KG1 (cell line): ENCODE measurements at regions not wholly inside any gene's neighbourhood (a gene's known extent, or its start where the extent isn't known, plus 50 kb on each side); places are given as distances from the start of the nearest gene placed in this dataset.

Source experiments
- DNase-seq: peaks from one replicate; lab custom pipeline; 2025; lab: John Stamatoyannopoulos, UW

DNA sequence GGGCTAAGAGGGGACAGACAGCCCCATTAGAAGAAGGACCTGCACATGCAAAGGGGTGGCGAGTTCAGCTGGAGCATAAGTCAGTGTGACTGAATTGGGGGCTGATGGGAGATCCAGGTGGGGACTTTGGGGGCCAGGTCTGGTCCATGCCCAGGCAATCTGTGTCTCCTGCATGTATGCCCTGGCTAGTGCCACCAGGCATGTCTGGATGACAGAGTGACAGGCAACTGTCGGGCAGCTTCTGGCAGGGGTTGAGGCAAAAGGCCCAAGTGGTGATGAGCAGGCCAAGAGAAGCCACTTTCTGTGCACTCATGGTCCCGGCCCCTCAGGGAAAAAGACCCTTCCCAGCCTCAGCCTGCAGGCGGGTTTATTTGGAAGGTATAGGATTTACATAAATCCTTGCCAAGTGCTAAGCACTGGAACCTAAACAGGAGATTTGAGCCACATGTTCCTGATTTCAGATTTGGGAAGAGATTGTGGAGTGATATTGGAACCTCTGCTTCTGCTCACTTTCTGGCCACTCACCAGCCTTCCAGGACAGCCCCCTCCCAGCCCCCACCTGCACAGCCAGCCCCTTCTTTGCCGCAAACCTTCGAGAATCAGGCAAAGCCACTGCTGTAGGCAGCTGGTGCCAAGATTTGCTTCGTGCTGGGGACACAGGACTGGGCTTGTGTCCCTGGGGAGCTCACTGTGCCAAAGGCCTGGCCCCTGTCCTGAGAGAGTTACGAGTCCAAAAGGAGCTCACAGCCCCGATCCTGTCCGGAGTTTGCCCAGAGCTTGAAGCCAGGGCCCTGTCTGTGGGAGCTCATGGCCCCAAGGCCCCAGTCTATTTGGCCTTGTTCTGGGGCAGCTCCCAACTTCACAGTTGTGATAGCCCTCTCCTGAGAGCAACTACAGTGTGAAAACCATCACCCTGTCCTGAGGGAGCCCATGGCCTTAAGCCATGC is 232.5 kb upstream of the RTL1 start:
- DNase-seq = no peak

- DNase-seq = no peak
Observed at GRCh38 chr14:101137234-101137633, 233.7 kb upstream of the RTL1 start.

DNA sequence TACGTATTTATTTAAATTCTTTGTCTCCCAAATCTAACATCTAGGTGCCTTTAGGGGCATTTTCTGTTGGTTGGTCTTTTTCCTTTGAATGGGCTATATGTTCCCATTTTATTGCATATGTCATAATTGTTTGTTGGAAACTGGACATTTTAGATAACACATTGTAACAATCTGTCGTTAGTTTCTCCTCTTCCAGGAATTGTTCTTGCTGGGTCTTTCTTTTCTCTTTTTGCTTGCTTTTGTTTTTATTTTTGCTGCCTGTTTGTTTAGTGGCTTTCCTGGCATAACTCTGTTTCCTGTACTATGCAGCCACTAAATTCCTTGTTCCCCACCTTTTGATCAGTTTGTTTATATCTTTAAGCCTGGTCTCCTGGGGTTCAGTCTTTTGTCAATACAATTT is 244.3 kb upstream of the RTL1 start:
- DNase-seq = no peak

DNA sequence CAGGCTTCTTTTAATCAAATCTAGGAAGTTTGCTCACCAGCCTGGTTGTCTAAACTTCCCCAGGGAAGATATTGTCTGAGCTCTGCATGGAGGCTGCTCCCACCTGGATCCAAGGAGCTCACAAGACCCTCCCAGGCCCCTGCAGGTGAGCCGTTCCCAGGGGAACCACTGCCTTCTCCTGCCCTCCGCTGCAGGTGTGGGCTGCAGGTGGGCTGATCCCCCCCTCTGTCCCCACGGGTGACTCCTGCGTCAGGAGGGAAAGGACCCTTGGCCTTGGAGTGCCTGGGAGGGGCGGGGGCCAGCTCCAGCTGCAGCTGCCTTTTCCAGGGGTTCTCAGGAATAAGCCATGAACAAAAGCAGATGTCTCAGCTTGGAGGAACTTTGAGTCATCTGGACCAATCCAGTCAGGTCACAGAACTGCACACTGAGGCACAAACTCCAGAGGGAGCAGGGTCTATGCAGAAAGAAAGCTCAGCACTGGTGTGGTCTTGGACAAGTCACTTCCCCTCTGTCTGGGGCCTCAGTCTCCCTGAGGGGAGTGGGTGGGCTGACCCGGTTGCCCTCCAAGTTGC is 246.6 kb upstream of the RTL1 start:
- no peak for DNase-seq

GRCh38 chr14:101151226-101151926 is 247.9 kb upstream of the RTL1 start:
- no peak for DNase-seq

DNA sequence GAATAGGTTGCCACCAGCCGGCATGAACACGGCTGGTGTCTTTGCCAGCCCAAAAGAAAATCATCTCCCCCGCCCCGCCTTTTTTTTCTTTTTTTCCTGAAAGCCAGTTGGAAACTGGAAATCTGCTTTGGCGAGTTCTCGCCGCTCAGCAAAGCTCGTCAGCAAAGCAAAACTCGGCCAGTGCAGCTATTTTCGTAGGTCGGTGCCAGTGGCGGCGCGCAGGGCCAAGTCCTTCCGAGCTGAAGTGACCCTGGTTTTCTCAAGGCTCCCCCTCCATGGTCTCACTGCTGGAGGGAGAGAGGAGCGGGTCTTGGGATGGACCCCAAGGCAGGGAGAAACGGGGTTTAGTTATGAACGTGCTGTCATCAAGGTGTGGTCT is 248.4 kb upstream of the RTL1 start:
- no peak for DNase-seq

GRCh38 chr14:101152855-101153254 is 249.3 kb upstream of the RTL1 start:
- no peak for DNase-seq

- no peak for DNase-seq
Observed at GRCh38 chr14:101153691-101154090, 250.2 kb upstream of the RTL1 start.

DNA sequence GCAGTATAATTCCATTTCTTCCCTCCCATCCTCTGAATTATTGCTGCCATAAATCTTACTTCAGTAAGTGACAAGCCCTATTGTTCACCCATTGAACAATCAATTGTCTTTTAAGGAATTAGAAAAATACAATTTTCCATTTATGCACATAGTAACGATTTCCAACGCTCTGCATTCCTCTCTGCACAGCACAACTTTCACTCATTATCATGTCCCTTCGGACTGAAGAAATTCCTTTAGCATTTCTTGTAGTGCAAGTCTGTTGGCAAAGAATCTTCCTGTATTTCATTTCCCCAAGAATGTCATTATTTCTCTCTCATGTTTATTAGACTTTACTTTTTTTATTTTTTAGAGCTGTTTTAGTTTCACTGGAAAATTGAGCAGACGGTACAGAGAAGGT is 252.1 kb upstream of the RTL1 start:
- DNase-seq = no peak

DNA sequence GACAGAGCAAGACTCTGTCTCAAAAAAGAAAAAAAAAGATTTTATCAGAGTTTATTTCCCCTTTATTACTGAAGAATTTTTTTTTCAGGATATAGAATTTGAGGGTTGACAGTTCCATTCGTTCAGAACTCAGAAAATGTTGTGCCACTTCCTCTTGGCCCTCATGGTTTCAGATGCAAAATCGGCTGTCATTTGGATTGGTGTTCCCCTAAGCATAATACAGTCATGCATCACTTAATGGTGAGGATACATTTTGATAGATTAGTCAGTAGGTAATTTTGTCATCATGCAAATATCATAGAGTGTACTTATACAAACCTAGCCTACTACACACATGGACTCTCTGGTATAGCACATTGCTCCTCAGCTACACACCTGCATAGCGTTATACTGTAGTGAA is 263.9 kb upstream of the RTL1 start:
- no peak for DNase-seq

DNA sequence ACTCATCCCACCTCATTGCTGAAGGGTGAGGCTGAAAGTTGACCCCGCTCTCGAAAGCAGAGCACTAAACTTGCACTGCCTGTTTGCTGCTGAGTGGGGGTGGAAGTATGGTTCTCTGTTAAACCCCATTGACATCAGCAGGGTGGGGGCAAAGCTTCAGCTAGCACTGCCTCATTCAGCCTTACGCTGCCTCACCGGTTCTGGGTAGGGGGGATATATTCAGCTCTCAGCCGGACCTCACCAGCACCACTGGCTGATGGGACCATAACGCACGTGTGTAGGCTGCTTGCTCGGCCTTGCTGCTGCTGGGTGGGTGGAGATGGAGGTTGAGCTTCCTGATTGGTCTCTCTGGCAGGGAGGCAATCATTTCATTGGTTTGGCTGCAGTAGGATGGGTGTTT is 265.7 kb upstream of the RTL1 start:
- DNase-seq = no peak

DNA sequence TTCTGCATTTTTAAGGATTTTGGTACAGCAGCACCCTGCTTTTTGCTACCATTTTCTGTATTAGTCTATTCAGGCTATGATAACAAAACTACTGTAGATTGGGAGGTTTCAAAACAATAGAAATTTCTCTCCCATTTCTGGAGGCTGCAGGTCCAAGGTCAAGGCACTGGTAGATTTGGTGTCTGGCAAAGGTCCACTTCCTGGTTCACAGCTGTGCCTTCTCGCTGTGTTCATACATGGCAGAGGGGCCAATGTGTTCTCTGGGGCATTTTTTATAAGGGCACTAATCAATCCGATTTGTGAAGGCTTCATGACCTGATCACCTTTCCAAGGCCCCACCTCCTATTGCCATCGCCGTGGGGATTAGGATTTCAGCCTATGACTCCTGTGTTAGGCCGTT is 268.1 kb upstream of the RTL1 start:
- DNase-seq = no peak

- no peak for DNase-seq
Observed at GRCh38 chr14:101173698-101174521, 270.4 kb upstream of the RTL1 start.

DNA sequence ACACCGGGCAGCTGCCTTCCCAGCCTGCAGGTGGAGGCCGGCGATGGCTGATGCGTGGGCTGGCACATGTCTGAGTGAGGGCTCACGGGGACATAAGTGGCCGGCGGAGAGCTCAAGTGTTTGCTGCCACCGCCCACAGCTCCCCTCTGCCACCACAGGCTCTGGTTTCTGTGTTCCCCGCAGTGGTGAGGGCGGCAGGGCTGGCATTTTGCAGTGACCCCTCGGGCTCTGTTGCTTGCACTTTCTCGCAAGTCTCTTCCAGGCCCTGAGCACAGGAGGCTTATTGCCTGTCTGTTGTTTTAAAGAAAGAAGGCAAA is 271.0 kb upstream of the RTL1 start:
- DNase-seq = no peak

DNA sequence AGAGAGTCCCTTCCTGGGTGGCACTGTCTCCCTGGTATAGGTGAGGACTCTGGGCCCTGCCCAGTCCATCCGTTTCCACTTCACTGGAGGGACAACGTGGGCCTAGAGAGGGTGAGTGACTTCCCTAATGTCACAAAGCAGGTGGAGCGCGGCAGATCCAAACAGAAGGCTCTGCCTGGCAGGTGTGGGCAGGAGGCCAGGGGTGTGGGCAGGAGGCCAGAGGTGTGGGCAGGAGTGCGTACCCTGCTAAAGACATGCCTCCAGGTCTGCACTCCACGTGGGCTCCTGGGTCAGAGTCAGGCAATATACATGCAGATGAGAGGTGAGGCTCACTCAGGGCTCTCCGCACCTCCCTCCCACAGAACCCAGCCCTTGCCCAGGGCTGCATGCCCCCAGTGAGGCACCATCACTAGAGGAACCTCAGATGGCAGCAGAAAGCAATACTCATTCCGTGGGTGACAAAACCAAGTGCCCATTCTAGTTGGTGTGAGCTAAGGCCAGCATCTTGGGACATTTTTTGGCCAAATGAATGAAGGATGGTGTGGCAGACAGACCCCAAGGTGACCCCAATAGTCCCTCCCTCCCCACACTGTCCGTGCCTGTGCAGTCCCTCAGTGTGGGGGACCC is 271.6 kb upstream of the RTL1 start:
- DNase-seq = no peak

- no peak for DNase-seq
Observed at GRCh38 chr14:101175731-101176534, 272.4 kb upstream of the RTL1 start.

GRCh38 chr14:101176535-101177205 is 273.1 kb upstream of the RTL1 start:
- no peak for DNase-seq

DNA sequence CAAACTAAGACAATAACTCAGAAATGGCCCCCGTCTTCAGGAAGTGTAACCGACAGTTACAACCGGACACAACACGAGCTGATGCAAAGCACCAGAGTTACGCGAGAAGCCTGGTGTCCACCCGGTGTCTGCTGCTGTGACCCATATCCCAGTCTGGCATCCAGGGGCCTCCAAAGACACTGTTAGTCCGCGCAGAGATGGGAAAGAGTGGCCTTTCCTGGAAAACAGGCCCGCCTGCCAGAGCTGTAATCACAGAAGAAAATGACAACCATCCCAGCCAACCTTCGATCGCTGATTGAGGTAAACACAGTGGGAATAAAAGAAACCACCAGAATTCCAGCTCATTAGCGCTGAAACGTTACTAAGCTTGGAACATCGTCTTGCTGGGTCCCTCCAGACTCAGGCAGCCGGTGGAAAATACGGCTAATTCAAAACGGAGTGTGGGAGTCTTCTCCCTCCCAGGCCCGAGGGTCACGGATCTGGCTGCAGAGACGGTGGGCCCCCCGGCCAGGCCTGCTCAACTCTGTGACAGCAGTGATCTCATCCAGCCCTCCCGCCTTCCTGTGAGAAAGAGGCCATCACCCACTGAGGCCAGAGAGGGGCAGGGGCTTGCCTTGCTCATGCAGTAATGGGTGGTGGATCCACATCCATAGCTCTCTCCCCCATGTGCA is 273.9 kb upstream of the RTL1 start:
- no peak for DNase-seq

DNA sequence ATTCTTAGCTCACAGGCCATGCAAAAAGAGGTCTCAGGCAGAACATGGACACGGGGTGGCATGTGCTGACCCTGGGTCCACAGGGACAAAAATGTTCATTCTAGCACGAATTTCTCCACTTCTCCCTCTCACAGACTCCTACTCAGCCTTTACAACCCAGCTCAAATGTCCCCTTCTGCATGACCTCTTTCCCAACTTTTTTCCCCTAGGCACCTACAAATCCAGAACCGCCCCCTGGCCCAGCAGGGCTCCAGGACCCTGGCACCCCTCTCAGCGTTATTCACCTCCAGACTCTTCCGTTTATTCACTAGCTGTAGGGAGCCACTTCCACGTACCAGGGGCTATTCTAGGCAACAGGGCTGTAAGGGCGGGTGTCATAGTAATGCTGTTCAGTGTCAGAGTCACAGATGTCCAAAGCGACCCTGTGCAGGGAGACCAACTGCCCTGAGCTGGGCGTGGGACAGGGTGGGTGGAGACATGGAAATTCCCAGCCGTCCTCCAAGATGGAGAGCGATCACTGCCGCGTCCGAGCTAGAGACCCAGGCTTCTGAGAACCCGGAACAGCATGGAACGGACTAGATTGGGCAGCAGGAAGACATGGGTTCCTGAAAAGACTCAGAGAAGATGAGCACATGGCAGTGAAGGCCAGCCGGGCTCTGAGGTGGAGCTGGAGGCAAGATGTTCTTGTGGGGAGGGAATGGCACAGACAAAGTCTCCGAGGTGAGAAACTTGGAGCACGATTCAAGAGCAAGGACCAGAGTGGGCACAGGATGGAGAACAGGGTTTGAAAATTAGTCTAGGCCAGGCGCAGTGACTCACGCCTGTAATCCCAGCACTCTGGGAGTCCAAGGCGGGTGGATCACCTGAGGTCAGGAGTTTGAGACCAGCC is 274.9 kb upstream of the RTL1 start:
- no peak for DNase-seq
